ENCODE measurements at regions not wholly inside any gene's neighbourhood (a gene's known extent, or its start where the extent isn't known, plus 50 kb on each side); places are given as distances from the start of the nearest gene placed in this dataset.

GRCh38 chr4:30264465-30264864 is 455.7 kb upstream of the PCDH7 start:
- DNase-seq = no peak
- TF ChIP-seq, protein P1, sequence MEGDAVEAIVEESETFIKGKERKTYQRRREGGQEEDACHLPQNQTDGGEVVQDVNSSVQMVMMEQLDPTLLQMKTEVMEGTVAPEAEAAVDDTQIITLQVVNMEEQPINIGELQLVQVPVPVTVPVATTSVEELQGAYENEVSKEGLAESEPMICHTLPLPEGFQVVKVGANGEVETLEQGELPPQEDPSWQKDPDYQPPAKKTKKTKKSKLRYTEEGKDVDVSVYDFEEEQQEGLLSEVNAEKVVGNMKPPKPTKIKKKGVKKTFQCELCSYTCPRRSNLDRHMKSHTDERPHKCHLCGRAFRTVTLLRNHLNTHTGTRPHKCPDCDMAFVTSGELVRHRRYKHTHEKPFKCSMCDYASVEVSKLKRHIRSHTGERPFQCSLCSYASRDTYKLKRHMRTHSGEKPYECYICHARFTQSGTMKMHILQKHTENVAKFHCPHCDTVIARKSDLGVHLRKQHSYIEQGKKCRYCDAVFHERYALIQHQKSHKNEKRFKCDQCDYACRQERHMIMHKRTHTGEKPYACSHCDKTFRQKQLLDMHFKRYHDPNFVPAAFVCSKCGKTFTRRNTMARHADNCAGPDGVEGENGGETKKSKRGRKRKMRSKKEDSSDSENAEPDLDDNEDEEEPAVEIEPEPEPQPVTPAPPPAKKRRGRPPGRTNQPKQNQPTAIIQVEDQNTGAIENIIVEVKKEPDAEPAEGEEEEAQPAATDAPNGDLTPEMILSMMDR (IDR thresholded peaks at IDR 0.05) = no peak
- no peak overlapping the region for H3K4me3 Mint-ChIP-seq
- H3K9me3 Mint-ChIP-seq = peaks cover 4% of the 10 kb centered on the region; the same call in 1 of the 2 replicates
- H3K4me1 Mint-ChIP-seq (ENCODE audit: low read depth) = no peaks in the 10 kb centered on the region
- no peaks in the 10 kb centered on the region for H3K27me3 Mint-ChIP-seq (ENCODE audit: insufficient read depth)
- no peak overlapping the region for H3K27ac Mint-ChIP-seq
- H3K36me3 Mint-ChIP-seq (ENCODE audit: low read depth) = no peaks in the 10 kb centered on the region

DNA sequence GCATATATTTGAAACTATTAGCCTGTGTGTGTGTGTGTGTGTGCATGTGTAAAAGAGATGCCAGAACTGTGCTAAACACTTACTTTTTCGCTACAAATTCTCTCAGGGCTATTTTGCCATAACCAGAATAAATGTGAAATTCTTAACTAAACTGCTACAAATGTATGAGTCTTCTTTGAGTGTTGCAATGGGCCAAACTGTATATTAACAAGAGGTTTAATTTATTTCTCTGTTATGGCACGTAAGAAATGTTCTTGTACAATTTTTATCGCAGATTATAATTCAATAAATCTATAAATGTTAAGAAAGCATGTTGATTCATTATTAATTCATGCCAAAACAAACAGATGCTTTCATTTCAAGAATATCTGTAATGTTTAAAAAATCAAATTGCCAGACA is 454.5 kb upstream of the PCDH7 start:
- no peaks in the 10 kb centered on the region for H3K36me3 Mint-ChIP-seq (ENCODE audit: low read depth)
- no peak for DNase-seq
- no peak overlapping the region for H3K27ac Mint-ChIP-seq
- no peaks in the 10 kb centered on the region for H3K27me3 Mint-ChIP-seq (ENCODE audit: insufficient read depth)
- no peak overlapping the region for H3K4me3 Mint-ChIP-seq
- TF ChIP-seq, protein P1 (IDR thresholded peaks at IDR 0.05) = no peak
- peaks cover 4% of the 10 kb centered on the region; the same call in 1 of the 2 replicates for H3K9me3 Mint-ChIP-seq
- H3K4me1 Mint-ChIP-seq (ENCODE audit: low read depth) = no peaks in the 10 kb centered on the region

DNA sequence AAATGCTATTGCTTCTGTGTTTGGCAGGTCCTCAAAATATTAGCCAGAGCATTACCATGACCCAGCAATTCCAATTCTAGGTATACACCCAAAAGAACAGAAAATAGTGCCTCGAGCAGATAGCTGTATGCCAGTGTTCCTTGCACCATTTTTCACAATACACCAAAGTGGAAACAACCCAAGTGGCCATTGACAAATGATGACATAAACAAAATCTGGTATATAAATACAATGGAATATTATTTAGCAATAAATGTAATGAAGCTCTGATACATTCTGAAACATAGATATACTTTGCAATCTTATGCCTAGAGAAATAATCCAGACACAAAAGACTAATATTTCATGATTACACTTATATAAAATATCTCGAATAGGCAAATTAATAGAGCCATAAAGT is 451.8 kb upstream of the PCDH7 start:
- TF ChIP-seq, protein P1 (IDR thresholded peaks at IDR 0.05) = no peak
- no peak overlapping the region for H3K27ac Mint-ChIP-seq
- no peak overlapping the region for H3K4me3 Mint-ChIP-seq
- H3K27me3 Mint-ChIP-seq (ENCODE audit: insufficient read depth) = peaks cover 2% of the 10 kb centered on the region; the same call in 1 of the 2 replicates
- H3K4me1 Mint-ChIP-seq (ENCODE audit: low read depth) = no peaks in the 10 kb centered on the region
- DNase-seq = no peak
- no peaks in the 10 kb centered on the region for H3K36me3 Mint-ChIP-seq (ENCODE audit: low read depth)
- H3K9me3 Mint-ChIP-seq = peaks cover 17% of the 10 kb centered on the region

DNA sequence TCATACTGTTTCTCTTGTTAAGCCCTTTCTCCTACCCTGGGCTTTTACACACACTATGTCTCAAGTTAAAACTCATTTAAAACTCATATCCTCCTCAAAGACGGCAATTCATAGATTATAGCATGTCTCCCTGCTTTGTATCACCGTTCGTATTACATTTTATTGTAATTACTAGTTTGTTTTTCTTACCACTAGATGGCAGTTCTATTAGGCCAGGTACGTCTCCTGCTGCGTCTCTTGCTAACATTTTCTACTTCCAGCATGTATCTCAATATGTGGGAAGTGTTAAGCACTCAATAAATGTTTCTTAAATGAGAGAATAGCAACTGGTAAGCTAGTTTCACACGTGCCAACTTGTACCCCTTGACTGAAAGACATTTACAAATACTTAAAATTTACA is 450.3 kb upstream of the PCDH7 start:
- TF ChIP-seq, protein P1 (IDR thresholded peaks at IDR 0.05) = peak; percentile 49
- H3K27me3 Mint-ChIP-seq (ENCODE audit: insufficient read depth) = peaks cover 2% of the 10 kb centered on the region; the same call in 1 of the 2 replicates
- H3K27ac Mint-ChIP-seq = no peak overlapping the region
- no peaks in the 10 kb centered on the region for H3K4me1 Mint-ChIP-seq (ENCODE audit: low read depth)
- peaks cover 19% of the 10 kb centered on the region for H3K9me3 Mint-ChIP-seq
- H3K4me3 Mint-ChIP-seq = no peak overlapping the region
- no peaks in the 10 kb centered on the region for H3K36me3 Mint-ChIP-seq (ENCODE audit: low read depth)
- DNase-seq = no peak

DNA sequence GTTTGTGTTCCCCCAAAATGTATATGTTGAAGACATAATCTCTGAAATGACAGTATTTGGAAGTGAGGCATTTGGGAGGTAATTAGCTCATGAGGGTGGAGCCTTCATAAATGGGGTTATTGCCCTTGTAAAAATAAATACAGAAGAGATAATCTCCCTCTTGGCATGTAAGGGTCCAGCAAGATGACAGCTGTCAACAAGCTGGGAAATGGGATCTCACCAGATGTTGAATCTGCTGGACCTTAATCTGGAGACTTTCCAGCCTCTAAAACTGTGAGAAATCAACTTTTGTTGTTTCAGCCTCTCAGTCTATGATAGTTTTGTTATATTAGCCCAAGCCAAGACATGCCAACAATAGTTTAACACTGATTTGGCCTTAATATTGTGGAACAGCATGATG is 438.2 kb upstream of the PCDH7 start:
- Mint-ChIP-seq H3K27me3 (ENCODE audit: insufficient read depth) (no peaks in the 10 kb centered on the region; the same call in 1 of the 2 replicates), H3K9me3 (peaks cover 19% of the 10 kb centered on the region), H3K4me3 (no peak overlapping the region), H3K4me1 (ENCODE audit: low read depth) (no peaks in the 10 kb centered on the region), H3K27ac (no peak overlapping the region), H3K36me3 (ENCODE audit: low read depth) (0 out of 2 replicates have a peak, but pooled peaks cover 4% of the 10 kb centered on the region)
- no peak for DNase-seq
- TF ChIP-seq, protein P1 (IDR thresholded peaks at IDR 0.05) = no peak

- H3K9me3 Mint-ChIP-seq = peaks cover 21% of the 10 kb centered on the region
- no peak overlapping the region for H3K4me3 Mint-ChIP-seq
- TF ChIP-seq, protein P1 (IDR thresholded peaks at IDR 0.05) = no peak
- 0 out of 2 replicates have a peak, but pooled peaks cover 4% of the 10 kb centered on the region for H3K36me3 Mint-ChIP-seq (ENCODE audit: low read depth)
- no peaks in the 10 kb centered on the region; the same call in 1 of the 2 replicates for H3K27me3 Mint-ChIP-seq (ENCODE audit: insufficient read depth)
- DNase-seq = no peak
- H3K4me1 Mint-ChIP-seq (ENCODE audit: low read depth) = no peaks in the 10 kb centered on the region
- no peak overlapping the region for H3K27ac Mint-ChIP-seq
Measured at GRCh38 chr4:30283336-30283735, 436.8 kb upstream of the PCDH7 start.

Measured in HFFc6 (cell line).